ENCODE measurements at regions not wholly inside any gene's neighbourhood (a gene's known extent, or its start where the extent isn't known, plus 50 kb on each side); places are given as distances from the start of the nearest gene placed in this dataset.

DNA sequence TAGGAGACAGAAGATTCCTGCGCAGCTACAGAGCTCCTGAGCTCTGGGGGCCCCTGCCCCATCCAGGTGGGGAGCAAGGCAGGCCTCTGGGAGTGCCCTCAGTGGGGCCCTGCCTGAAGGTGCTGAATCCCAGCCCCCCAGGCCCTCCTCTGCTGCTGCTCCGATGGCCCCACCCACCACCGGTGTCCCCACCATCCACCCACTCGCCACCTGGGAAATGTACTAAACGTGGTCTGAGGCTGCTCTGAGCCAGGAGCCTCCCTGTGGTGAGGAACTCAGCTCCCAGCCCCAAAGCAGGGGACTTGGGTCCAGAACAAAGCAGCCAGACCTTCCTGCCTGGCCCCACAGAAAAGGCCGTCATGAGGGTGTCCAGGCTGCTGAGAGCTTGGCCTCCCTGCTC lies 289.4 kb downstream of the CTTN start:
- no peak for ATAC-seq
- DNase-seq: no peak
- Mint-ChIP-seq H3K36me3 (ENCODE audit: low read depth) (no peaks in the 10 kb centered on the region), H3K27ac (no peak overlapping the region), H3K4me3 (no peak overlapping the region), H3K4me1 (no peaks in the 10 kb centered on the region), H3K27me3 (peaks cover 5% of the 10 kb centered on the region)
- H3K9me3 ChIP-seq (ENCODE audit: control insufficient read depth, low read length, poor library complexity, severe bottlenecking): no peaks in the 10 kb centered on the region

DNA sequence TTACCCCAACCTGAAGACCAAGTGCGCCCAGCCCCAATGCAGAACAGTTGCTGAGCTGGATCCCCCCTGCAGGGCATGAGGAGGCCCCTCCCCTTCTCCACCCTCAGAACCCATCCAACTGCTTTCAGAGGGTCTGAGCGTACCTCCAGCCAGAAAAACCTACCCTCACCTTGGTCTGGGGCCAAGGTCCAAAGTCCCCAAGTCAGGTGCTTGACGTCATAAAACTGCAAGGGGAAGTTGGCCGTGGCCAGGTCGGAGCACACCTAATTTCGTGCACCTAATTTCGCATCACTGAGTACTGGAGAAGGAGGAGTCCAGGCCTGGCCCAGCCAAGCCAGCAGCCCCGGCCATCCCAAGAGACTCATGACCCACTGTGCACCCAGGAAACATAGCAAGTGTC lies 289.8 kb downstream of the CTTN start:
- no peaks in the 10 kb centered on the region for H3K4me1 Mint-ChIP-seq
- no peaks in the 10 kb centered on the region for H3K9me3 ChIP-seq (ENCODE audit: control insufficient read depth, low read length, poor library complexity, severe bottlenecking)
- H3K36me3 Mint-ChIP-seq (ENCODE audit: low read depth): no peaks in the 10 kb centered on the region
- ATAC-seq (no peak), DNase-seq (no peak)
- H3K4me3 Mint-ChIP-seq: no peak overlapping the region
- H3K27ac Mint-ChIP-seq: no peak overlapping the region
- H3K27me3 Mint-ChIP-seq: peaks cover 5% of the 10 kb centered on the region

DNA sequence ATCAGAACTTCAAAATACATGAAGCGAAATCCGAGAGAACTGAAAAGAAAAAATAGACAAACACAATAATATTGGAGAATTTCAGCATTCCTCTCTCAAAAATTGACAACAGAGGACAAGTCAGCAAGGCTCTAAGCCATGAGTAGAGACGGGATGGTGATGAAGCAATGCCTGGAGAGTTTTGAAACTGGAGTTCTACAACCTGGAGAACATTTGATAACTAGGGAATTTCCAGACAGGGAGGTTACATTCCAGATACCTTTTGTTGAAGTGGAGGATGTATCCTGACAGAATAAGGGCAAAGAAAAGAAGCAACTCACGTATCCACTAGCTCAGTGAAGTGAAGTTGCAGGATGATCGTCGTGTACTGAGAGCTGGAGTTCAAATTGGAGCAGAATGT lies 291.4 kb downstream of the CTTN start:
- ATAC-seq: no peak
- H3K4me1 Mint-ChIP-seq: no peaks in the 10 kb centered on the region
- no peak for DNase-seq
- H3K9me3 ChIP-seq (ENCODE audit: control insufficient read depth, low read length, poor library complexity, severe bottlenecking): no peaks in the 10 kb centered on the region
- no peak overlapping the region for H3K27ac Mint-ChIP-seq
- H3K4me3 Mint-ChIP-seq: no peak overlapping the region
- peaks cover 5% of the 10 kb centered on the region for H3K27me3 Mint-ChIP-seq
- H3K36me3 Mint-ChIP-seq (ENCODE audit: low read depth): no peaks in the 10 kb centered on the region

DNA sequence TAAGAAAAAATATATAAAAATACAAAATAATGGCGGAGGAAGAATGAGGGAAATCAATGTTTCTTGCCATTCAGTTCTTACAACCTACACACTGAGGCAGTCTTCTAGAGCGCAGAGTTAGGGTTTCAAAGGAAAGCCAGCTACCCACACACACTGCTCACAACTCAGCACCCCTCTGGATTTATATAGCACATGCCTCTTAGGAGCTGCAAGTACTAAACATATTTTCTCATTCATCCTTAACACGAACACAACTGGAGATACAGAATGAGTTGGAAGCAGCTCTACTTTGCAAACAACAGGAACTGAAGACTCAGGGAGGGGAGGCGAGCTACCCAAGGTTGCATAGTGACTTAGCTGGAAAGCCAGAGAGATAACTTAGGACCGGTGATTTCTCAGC lies 293.8 kb downstream of the CTTN start:
- Mint-ChIP-seq H3K4me3 (no peak overlapping the region), H3K36me3 (ENCODE audit: low read depth) (no peaks in the 10 kb centered on the region), H3K27ac (no peak overlapping the region), H3K4me1 (no peaks in the 10 kb centered on the region), H3K27me3 (peaks cover 5% of the 10 kb centered on the region)
- no peaks in the 10 kb centered on the region for H3K9me3 ChIP-seq (ENCODE audit: control insufficient read depth, low read length, poor library complexity, severe bottlenecking)
- DNase-seq: no peak
- no peak for ATAC-seq

DNA sequence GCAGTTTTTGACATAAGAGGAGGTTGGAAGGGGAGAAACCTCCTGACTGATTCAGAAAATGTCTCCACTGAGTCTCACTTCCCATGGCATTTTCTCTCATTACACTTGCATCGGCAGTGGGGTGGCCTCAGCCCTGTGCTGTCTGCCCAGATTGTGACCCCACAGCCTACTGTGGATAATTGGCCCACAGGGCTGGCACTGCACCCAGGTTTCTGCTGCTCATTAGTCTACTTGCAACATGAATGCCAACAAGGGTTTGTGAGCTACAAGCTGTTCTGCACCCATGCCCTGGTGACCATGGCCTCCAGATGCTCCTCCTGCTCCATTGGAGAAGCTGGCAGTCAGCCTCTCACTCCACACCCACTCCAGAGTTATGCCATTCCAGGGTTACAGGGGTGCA lies 296.0 kb downstream of the CTTN start:
- Mint-ChIP-seq H3K36me3 (ENCODE audit: low read depth) (no peaks in the 10 kb centered on the region), H3K27me3 (no peaks in the 10 kb centered on the region), H3K27ac (no peak overlapping the region), H3K4me3 (no peak overlapping the region), H3K4me1 (no peaks in the 10 kb centered on the region)
- DNase-seq: no peak
- no peaks in the 10 kb centered on the region for H3K9me3 ChIP-seq (ENCODE audit: control insufficient read depth, low read length, poor library complexity, severe bottlenecking)
- ATAC-seq: no peak

DNA sequence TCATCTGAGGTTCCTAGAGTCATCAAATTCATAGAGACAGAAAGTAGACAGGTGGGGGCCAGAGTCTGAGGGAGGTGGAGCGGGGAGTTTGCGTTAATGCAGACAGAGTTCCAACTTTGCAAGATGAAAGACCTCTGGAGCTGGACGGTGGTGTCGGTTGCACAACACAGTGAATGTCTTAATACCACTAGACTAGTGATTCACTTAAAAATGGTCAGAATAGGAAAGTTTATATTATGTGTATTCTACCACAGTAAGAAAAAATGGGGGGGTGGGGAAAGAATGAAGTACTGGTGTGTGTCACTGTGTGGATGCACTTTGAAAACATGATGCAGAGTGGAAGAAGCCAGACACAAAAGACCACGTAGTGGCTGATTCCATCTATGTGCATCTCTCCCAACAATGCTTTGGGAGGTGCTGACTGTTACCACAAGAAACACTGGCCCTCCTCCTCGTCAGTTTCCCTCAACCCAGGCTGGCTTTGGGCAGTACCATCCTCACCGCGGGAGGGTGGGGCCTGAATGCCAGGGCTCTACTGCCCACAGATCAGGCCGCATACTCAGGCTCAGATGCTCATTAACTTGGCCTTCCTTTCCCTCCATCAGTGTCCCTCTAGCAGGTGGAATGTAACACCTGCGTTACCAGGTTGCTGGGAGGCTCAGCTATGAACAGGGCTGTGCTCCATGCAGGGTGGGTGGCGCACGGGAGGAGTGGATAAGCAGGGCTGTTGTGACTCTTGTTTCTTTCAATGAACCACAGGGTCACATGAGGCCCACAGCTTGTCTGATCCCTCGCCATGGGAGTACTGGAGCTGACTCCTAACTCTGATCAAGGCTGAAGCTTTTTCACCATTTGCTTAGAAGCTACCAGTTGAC lies 297.0 kb downstream of the CTTN start:
- H3K36me3 Mint-ChIP-seq (ENCODE audit: low read depth): no peaks in the 10 kb centered on the region
- ATAC-seq (no peak), DNase-seq (no peak)
- H3K4me1 Mint-ChIP-seq: no peaks in the 10 kb centered on the region
- no peaks in the 10 kb centered on the region for H3K27me3 Mint-ChIP-seq
- no peaks in the 10 kb centered on the region for H3K9me3 ChIP-seq (ENCODE audit: control insufficient read depth, low read length, poor library complexity, severe bottlenecking)
- no peak overlapping the region for H3K4me3 Mint-ChIP-seq
- no peak overlapping the region for H3K27ac Mint-ChIP-seq

DNA sequence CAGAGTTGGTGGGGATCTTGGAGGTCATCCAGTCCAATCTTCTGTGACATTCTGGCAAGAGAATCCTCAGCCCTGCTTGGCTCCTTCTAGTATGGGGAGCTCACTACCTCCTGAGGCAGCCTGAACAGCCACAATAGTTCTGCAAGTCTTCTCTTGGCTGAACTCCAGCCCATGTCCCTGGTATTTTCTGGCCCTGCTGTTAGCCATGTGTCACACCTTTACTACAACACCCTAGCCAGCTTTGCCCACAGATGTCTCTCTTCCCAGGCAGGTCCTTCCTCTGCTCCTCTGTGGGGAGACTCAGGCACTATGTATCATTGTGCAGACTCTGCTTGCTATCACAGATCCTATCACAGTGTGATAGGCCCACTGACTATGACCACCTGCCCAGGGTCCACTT lies 297.7 kb downstream of the CTTN start:
- H3K9me3 ChIP-seq (ENCODE audit: control insufficient read depth, low read length, poor library complexity, severe bottlenecking): no peaks in the 10 kb centered on the region
- Mint-ChIP-seq H3K36me3 (ENCODE audit: low read depth) (no peaks in the 10 kb centered on the region), H3K27me3 (no peaks in the 10 kb centered on the region), H3K27ac (no peak overlapping the region), H3K4me1 (no peaks in the 10 kb centered on the region), H3K4me3 (no peak overlapping the region)
- ATAC-seq (no peak), DNase-seq (no peak)

DNA sequence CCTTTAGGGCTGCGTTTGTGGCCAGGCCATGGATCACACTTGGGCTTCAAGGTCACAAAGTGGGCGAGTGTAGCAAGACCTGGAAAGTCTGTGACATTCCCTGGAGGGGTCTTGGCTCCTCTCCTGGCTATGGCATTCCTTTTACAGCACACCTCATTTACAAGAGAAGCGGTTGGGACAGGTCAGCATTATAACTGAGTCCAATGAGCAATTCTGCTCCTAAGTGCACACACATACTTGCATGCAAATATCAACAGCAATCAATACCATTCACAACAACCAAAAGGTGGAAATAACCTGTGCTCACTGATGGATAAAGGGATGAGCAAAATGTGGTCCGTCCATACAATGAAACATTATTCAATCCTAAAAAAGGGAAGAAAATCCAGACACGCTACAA lies 298.2 kb downstream of the CTTN start:
- Mint-ChIP-seq H3K4me3 (no peak overlapping the region), H3K36me3 (ENCODE audit: low read depth) (no peaks in the 10 kb centered on the region)

DNA sequence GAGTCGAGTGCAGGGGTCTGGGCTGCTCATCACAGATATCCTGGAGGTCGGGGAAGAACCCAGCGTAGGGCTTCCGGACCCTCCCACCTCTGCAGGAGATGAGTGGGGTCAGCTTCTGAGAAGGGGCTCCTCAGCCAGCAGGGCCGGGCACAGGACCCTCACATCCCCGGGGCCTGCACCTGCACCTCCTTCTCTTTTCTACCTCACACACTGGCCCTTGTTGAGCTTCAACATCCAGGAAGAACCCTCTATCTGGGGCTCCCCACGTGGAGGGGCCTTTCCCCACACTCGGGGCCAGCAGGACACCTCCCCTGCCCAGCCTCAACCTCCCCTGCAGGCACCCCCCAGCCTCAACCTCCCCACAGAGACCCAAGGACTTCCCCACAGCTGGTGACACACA lies 299.4 kb downstream of the CTTN start:
- H3K9me3 ChIP-seq (ENCODE audit: control insufficient read depth, low read length, poor library complexity, severe bottlenecking): no peaks in the 10 kb centered on the region
- Mint-ChIP-seq H3K4me3 (no peak overlapping the region), H3K27ac (no peak overlapping the region), H3K27me3 (no peaks in the 10 kb centered on the region), H3K4me1 (no peaks in the 10 kb centered on the region), H3K36me3 (ENCODE audit: low read depth) (no peaks in the 10 kb centered on the region)
- ATAC-seq (no peak), DNase-seq (no peak)

More for the DNA sequence above, 298.2 kb downstream of the CTTN start:
- Mint-ChIP-seq H3K4me1 (no peaks in the 10 kb centered on the region), H3K27me3 (no peaks in the 10 kb centered on the region), H3K27ac (no peak overlapping the region)
- ATAC-seq: no peak
- no peaks in the 10 kb centered on the region for H3K9me3 ChIP-seq (ENCODE audit: control insufficient read depth, low read length, poor library complexity, severe bottlenecking)
- no peak for DNase-seq

DNA sequence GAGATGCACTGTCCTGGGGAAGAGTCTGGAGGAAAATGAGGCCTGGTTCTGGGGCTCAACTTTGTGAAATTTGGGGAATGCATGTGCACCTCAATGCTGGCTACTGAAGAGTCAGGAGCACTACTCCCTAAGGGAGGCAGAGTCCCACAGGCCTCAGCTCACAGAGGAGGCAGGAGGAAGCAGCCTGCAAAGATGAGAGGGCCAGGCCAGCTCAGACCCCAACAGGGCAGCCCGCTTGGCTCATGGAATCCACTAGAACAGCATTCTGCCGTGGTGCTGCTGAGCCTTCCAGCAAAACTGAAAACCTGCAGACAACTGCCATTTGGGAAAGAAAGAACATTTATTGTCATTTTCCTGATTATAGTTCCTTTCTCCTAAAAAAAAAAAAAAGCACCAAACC lies 300.5 kb downstream of the CTTN start:
- no peak for ATAC-seq
- H3K4me1 Mint-ChIP-seq: no peaks in the 10 kb centered on the region
- H3K4me3 Mint-ChIP-seq: no peak overlapping the region
- no peaks in the 10 kb centered on the region for H3K27me3 Mint-ChIP-seq
- H3K27ac Mint-ChIP-seq: no peak overlapping the region
- DNase-seq: no peak
- no peaks in the 10 kb centered on the region for H3K36me3 Mint-ChIP-seq (ENCODE audit: low read depth)
- no peaks in the 10 kb centered on the region for H3K9me3 ChIP-seq (ENCODE audit: control insufficient read depth, low read length, poor library complexity, severe bottlenecking)

DNA sequence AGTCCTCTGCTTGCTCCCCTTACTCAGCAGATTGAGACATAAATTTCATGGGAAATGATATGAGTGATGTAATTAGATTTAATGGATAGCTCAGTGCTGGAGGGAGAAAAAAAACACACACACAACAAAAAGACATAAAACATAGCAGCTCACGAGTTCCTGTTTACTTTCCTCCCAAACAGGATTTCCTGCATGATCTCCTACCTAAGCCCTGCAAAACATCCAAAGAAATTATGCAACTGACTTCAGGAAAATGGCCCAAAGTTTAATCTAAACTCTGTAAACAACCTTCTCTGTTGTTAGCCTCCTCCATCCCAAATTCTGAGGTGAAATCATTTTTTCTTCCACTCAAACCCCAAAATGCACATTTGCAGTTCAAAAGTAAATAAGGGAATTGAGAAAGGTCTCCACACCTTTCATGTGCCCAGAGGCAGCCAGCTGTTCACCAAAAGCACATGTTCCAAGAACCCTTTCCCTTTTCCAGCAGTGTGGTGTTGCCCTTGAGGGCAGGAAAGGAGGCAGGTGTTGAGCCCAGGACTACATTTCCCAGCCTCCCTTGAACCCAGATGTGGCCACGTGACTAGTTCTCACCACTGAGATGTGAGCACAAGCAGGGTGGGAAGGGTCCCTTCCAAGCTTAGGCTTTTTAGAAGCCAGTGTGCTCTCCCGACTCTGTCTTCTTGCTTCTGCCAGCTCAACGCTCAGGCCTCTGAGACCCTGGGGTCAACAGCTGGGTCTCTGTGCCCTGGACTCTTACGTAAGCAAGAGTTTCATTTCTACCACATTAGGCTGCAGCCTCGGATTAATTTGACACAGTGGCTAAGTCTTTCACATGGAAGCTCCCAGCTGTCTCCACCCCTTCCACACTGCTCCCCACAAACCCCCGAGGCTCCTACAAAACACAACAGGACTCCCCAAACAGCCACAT lies 301.2 kb downstream of the CTTN start:
- no peaks in the 10 kb centered on the region for H3K4me1 Mint-ChIP-seq
- H3K27me3 Mint-ChIP-seq: no peaks in the 10 kb centered on the region
- no peak overlapping the region for H3K27ac Mint-ChIP-seq
- H3K36me3 Mint-ChIP-seq (ENCODE audit: low read depth): no peaks in the 10 kb centered on the region
- no peak overlapping the region for H3K4me3 Mint-ChIP-seq
- DNase-seq: no peak
- ATAC-seq: no peak
- no peaks in the 10 kb centered on the region for H3K9me3 ChIP-seq (ENCODE audit: control insufficient read depth, low read length, poor library complexity, severe bottlenecking)

DNA sequence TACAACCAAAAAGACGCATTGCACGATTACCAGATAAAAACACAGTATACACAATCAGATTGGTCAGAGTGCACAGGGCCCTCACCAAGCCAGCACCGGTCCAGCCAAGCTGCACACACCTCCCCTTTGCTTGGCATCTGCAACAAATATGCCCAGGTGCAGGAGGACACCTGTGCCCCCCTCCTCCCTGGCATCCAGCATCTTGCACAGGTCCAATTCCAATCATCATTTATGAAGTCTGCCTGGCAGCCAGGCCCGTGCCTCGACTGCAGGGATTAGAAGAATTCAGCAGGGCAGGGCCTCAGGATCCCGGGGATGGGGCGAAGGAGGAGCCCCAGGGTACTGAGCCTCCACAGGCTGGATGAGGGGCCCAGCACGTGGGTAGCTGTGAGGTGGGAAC lies 302.1 kb downstream of the CTTN start:
- Mint-ChIP-seq H3K4me1 (no peaks in the 10 kb centered on the region), H3K27ac (no peak overlapping the region), H3K36me3 (ENCODE audit: low read depth) (no peaks in the 10 kb centered on the region), H3K27me3 (no peaks in the 10 kb centered on the region), H3K4me3 (no peak overlapping the region)
- no peak for DNase-seq
- H3K9me3 ChIP-seq (ENCODE audit: control insufficient read depth, low read length, poor library complexity, severe bottlenecking): no peaks in the 10 kb centered on the region
- ATAC-seq: no peak

DNA sequence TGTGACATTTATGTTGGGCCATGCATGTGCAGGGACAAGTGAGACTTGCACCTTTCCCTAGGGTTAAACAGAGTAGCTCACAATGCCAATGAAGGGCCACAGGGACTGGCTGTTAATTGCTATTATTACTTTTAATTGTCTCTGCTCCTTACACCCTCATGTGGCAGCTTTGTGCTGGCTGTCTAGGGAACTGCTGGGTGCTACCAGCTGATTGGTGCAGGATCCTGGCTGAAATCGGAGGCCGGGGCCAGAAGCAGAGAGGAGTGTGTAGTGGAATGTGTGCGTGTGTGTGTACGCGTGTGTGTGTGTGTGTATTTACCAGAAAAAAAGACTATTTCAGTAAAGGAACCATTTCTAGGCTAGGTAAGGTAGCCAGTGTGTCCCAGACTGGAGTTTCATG lies 302.5 kb downstream of the CTTN start:
- no peaks in the 10 kb centered on the region for H3K27me3 Mint-ChIP-seq
- no peaks in the 10 kb centered on the region for H3K36me3 Mint-ChIP-seq (ENCODE audit: low read depth)
- no peak overlapping the region for H3K4me3 Mint-ChIP-seq
- no peaks in the 10 kb centered on the region for H3K9me3 ChIP-seq (ENCODE audit: control insufficient read depth, low read length, poor library complexity, severe bottlenecking)
- no peak for DNase-seq
- no peak for ATAC-seq
- no peak overlapping the region for H3K27ac Mint-ChIP-seq
- no peaks in the 10 kb centered on the region for H3K4me1 Mint-ChIP-seq

All from T-helper 17 cell (primary cell).